K562 (cell line): ENCODE measurements at regions not wholly inside any gene's neighbourhood (a gene's known extent, or its start where the extent isn't known, plus 50 kb on each side); places are given as distances from the start of the nearest gene placed in this dataset.

Experiments used
- GTF2F1 ChIP-seq: IDR thresholded peaks from 2 replicates; pipeline ENCODE4 v1.6.1; 2011; ENCODE audit warnings: low read depth, low read length, improper control_type of control experiment
- HSF4 ChIP-seq: fragments of 250-450 bp; sonication (Bioruptor Pico); IDR thresholded peaks from 2 replicates; pipeline ENCODE4 v2.1.2; 2022; ENCODE audit warnings: mild to moderate bottlenecking, moderate library complexity, borderline replicate concordance
- ILF3 ChIP-seq: fragments of 450-650 bp; IDR thresholded peaks from 2 replicates; pipeline ENCODE4 v1.6.1; 2018; ENCODE audit warnings: antibody characterized with exemption, mild to moderate bottlenecking, moderate library complexity, borderline replicate concordance
- MTA3 ChIP-seq: fragments of 450-650 bp; formaldehyde crosslinking; IDR thresholded peaks from 2 replicates; pipeline ENCODE4 v1.6.1; 2017; ENCODE audit warnings: mild to moderate bottlenecking, borderline replicate concordance
- PRMT5 ChIP-seq: sonication (generic); formaldehyde crosslinking; IDR thresholded peaks from 2 replicates; pipeline ENCODE4 v1.5.0; 2020; ENCODE audit warnings: missing genetic modification reagents
- SRSF9 ChIP-seq: fragments of 200-400 bp; formaldehyde crosslinking; IDR thresholded peaks from 2 replicates; pipeline ENCODE4 v1.6.1; 2017; ENCODE audit warnings: low read depth, low read length, borderline replicate concordance
- TF ChIP-seq, protein P1 (sequence below): fragments of 450-650 bp; IDR thresholded peaks from 2 replicates; pipeline ENCODE4 v1.6.1; 2016; ENCODE audit warnings: low read depth
- TF ChIP-seq, protein P2 (sequence below): fragments of 250-450 bp; sonication (Bioruptor Pico); IDR thresholded peaks from 2 replicates; pipeline ENCODE4 v1.6.1; 2021; ENCODE audit warnings: mild to moderate bottlenecking
- TF ChIP-seq, protein P3 (sequence below), 2 experiments: fragments of 450-650 bp in 1 of 2; sonication (generic) in 1 of 2; formaldehyde crosslinking in 1 of 2; IDR thresholded peaks; 2 replicates each; pipeline versions ENCODE4 v1.7.1 to v1.9.0; 2016 to 2022; ENCODE audit warnings: inconsistent platforms in 1 of 2, mild to moderate bottlenecking in 1 of 2, missing genetic modification reagents in 1 of 2

DNA sequence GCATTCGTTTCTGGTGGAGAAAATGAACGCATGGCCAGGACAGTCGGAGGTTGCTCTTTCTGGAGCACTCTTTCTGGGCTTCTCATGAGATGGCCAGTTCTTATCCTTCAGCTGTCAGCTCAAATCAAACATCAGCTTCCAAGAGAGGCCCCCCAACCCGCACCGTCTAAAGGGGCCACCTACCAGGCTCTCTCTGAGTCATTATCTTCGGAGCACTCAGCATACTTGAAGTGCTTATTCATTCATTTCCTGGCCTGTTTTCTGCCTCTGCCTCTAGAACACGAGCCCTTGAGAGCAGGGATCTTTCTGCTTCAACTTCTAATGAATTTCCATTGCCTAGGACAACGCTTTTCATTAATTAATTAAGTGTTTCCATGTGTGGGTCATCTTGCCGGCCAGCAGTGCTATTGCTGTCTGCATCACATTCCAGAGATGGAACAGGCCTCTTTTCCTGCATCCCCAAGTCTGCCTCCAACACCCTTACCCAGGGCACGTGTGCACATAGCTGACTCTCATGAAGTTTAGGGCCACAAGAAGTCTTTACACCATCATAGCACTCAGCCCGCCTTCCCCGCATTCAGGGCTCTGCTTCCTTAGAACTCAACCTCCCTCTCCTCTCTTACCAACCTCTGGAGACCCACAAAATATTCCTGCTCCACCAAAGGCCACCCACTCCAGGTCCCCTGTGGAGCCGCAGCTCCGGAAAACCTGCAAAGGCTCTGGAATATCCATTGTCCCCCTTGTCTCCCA, 52.1 kb upstream of the LAPTM5 start (continued):
- TF ChIP-seq, protein P1, sequence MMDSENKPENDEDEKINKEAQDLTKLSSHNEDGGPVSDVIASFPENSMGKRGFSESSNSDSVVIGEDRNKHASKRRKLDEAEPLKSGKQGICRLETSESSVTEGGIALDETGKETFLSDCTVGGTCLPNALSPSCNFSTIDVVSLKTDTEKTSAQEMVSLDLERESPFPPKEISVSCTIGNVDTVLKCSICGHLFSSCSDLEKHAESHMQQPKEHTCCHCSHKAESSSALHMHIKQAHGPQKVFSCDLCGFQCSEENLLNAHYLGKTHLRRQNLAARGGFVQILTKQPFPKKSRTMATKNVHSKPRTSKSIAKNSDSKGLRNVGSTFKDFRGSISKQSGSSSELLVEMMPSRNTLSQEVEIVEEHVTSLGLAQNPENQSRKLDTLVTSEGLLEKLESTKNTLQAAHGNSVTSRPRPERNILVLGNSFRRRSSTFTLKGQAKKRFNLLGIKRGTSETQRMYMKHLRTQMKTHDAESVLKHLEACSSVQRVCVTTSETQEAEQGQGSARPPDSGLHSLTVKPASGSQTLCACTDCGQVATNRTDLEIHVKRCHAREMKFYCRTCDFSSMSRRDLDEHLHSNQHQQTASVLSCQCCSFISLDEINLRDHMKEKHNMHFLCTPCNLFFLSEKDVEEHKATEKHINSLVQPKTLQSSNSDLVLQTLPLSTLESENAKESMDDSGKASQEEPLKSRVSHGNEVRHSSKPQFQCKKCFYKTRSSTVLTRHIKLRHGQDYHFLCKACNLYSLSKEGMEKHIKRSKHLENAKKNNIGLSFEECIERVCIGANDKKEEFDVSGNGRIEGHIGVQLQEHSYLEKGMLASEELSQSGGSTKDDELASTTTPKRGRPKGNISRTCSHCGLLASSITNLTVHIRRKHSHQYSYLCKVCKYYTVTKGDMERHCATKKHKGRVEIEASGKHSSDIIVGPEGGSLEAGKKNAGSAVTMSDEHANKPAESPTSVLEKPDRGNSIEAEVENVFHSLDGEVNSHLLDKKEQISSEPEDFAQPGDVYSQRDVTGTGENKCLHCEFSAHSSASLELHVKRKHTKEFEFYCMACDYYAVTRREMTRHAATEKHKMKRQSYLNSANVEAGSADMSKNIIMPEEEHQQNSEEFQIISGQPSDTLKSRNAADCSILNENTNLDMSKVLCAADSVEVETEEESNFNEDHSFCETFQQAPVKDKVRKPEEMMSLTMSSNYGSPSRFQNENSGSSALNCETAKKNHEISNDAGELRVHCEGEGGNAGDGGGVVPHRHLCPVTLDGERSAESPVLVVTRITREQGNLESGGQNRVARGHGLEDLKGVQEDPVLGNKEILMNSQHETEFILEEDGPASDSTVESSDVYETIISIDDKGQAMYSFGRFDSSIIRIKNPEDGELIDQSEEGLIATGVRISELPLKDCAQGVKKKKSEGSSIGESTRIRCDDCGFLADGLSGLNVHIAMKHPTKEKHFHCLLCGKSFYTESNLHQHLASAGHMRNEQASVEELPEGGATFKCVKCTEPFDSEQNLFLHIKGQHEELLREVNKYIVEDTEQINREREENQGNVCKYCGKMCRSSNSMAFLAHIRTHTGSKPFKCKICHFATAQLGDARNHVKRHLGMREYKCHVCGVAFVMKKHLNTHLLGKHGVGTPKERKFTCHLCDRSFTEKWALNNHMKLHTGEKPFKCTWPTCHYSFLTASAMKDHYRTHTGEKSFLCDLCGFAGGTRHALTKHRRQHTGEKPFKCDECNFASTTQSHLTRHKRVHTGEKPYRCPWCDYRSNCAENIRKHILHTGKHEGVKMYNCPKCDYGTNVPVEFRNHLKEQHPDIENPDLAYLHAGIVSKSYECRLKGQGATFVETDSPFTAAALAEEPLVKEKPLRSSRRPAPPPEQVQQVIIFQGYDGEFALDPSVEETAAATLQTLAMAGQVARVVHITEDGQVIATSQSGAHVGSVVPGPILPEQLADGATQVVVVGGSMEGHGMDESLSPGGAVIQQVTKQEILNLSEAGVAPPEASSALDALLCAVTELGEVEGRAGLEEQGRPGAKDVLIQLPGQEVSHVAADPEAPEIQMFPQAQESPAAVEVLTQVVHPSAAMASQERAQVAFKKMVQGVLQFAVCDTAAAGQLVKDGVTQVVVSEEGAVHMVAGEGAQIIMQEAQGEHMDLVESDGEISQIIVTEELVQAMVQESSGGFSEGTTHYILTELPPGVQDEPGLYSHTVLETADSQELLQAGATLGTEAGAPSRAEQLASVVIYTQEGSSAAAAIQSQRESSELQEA: no peak
- TF ChIP-seq SRSF9: no peak
- TF ChIP-seq MTA3: 0 out of 2 replicates have a peak, but pooled peaks have one; percentile 21
- TF ChIP-seq, protein P2, sequence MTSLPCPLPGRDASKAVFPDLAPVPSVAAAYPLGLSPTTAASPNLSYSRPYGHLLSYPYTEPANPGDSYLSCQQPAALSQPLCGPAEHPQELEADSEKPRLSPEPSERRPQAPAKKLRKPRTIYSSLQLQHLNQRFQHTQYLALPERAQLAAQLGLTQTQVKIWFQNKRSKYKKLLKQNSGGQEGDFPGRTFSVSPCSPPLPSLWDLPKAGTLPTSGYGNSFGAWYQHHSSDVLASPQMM (CRISPR knock-in tag): no peak
- TF ChIP-seq HSF4 (CRISPR knock-in tag): no peak
- no peak for TF ChIP-seq GTF2F1
- TF ChIP-seq, protein P3, sequence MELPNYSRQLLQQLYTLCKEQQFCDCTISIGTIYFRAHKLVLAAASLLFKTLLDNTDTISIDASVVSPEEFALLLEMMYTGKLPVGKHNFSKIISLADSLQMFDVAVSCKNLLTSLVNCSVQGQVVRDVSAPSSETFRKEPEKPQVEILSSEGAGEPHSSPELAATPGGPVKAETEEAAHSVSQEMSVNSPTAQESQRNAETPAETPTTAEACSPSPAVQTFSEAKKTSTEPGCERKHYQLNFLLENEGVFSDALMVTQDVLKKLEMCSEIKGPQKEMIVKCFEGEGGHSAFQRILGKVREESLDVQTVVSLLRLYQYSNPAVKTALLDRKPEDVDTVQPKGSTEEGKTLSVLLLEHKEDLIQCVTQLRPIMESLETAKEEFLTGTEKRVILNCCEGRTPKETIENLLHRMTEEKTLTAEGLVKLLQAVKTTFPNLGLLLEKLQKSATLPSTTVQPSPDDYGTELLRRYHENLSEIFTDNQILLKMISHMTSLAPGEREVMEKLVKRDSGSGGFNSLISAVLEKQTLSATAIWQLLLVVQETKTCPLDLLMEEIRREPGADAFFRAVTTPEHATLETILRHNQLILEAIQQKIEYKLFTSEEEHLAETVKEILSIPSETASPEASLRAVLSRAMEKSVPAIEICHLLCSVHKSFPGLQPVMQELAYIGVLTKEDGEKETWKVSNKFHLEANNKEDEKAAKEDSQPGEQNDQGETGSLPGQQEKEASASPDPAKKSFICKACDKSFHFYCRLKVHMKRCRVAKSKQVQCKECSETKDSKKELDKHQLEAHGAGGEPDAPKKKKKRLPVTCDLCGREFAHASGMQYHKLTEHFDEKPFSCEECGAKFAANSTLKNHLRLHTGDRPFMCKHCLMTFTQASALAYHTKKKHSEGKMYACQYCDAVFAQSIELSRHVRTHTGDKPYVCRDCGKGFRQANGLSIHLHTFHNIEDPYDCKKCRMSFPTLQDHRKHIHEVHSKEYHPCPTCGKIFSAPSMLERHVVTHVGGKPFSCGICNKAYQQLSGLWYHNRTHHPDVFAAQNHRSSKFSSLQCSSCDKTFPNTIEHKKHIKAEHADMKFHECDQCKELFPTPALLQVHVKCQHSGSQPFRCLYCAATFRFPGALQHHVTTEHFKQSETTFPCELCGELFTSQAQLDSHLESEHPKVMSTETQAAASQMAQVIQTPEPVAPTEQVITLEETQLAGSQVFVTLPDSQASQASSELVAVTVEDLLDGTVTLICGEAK (IDR thresholded peaks at IDR 0.05): peak; percentile 24; the same call in 1 of the 2 replicates
- TF ChIP-seq, protein P3 (CRISPR knock-in tag; IDR thresholded peaks at IDR 0.05): no peak
- no peak for TF ChIP-seq ILF3
- no peak for TF ChIP-seq PRMT5 (CRISPR knock-in tag)
